Caco-2 (cell line): ENCODE measurements at regions not wholly inside any gene's neighbourhood (a gene's known extent, or its start where the extent isn't known, plus 50 kb on each side); places are given as distances from the start of the nearest gene placed in this dataset.

Experiments
- BruUV-seq: library from RNA; stranded (reverse); fragments of 400-500 nt; replicated peaks from 2 replicates; lab custom pipeline; 2021; lab: Mats Ljungman, UMichigan
- CTCF ChIA-PET: fragments of 300-600 bp; sonication (Branson Sonifier 250); formaldehyde crosslinking; loops from one replicate; lab custom pipeline; 2022; ENCODE audit warnings: antibody characterized with exemption; lab: Charles Lee
- POLR2A ChIA-PET: fragments of 300-600 bp; sonication (Branson Sonifier 250); formaldehyde crosslinking; loops from one replicate; lab custom pipeline; 2022; ENCODE audit warnings: antibody characterized with exemption; lab: Charles Lee
- DNase-seq, 2 experiments: peaks; one replicate each; pipeline versions ENCODE4 v3.0.0 to v3.0.0-alpha.2; 2020 to 2022
- H3K27me3 ChIP-seq: replicated peaks from 2 replicates; pipeline ENCODE4 v1.6.0; 2011; ENCODE audit warnings: low read length; ENCODE audit not compliant: control insufficient read depth, insufficient read depth
- H3K36me3 ChIP-seq: 2 replicates; pipeline ENCODE4 v1.5.1; 2011; ENCODE audit warnings: low read length; ENCODE audit not compliant: control insufficient read depth, insufficient read depth
- H3K4me1 ChIP-seq: fragments of 250-450 bp; sonication (Bioruptor Pico); 2 replicates; pipeline ENCODE4 v1.5.1; 2020; ENCODE audit warnings: mild to moderate bottlenecking
- H3K4me3 ChIP-seq: 2 replicates; pipeline ENCODE4 v1.5.1; 2011; ENCODE audit warnings: low read depth, mild to moderate bottlenecking, control low read depth, low read length
- H3K9me3 ChIP-seq: fragments of 250-450 bp; sonication (Bioruptor Pico); 2 replicates; pipeline ENCODE4 v1.5.1; 2020; ENCODE audit warnings: mild to moderate bottlenecking, moderate library complexity
- H3K27ac Mint-ChIP-seq: one replicate; pipeline ENCODE4 v1.8.0; 2022; ENCODE audit warnings: mixed read lengths; ENCODE audit not compliant: unreplicated experiment
- H3K27me3 Mint-ChIP-seq: one replicate; pipeline ENCODE4 v1.8.0; 2022; ENCODE audit warnings: mixed read lengths; ENCODE audit not compliant: insufficient read depth, unreplicated experiment
- H3K36me3 Mint-ChIP-seq: one replicate; pipeline ENCODE4 v1.8.0; 2022; ENCODE audit warnings: mild to moderate bottlenecking, mixed read lengths; ENCODE audit not compliant: insufficient read depth, unreplicated experiment
- H3K4me1 Mint-ChIP-seq: one replicate; pipeline ENCODE4 v1.8.0; 2022; ENCODE audit warnings: low read depth, mixed read lengths; ENCODE audit not compliant: unreplicated experiment
- H3K4me3 Mint-ChIP-seq: one replicate; pipeline ENCODE4 v1.8.0; 2022; ENCODE audit warnings: mild to moderate bottlenecking, moderate library complexity, mixed read lengths; ENCODE audit not compliant: unreplicated experiment
- H3K9me3 Mint-ChIP-seq: one replicate; pipeline ENCODE4 v1.8.0; 2022; ENCODE audit warnings: mixed read lengths; ENCODE audit not compliant: unreplicated experiment
- intact Hi-C: fragments of 100-400 bp; cut with micrococcal nuclease; formaldehyde crosslinking; loops from one replicate; pipeline ENCODE4 v1.10.0; 2022; ENCODE audit not compliant: unreplicated experiment
- TF ChIP-seq, protein P1 (sequence below), 2 experiments: fragments of 200-600 bp in 1 of 2; IDR thresholded peaks; 1 replicate in 1 of 2; 2 replicates in 1 of 2; pipeline versions ENCODE4 v1.5.1 to v1.8.0; 2011 to 2022; ENCODE audit warnings: antibody characterized with exemption in 1 of 2, control low read depth in 1 of 2, inconsistent platforms in 1 of 2, low read depth in 1 of 2, low read length in 1 of 2, mild to moderate bottlenecking in 1 of 2, moderate library complexity in 1 of 2; ENCODE audit not compliant: insufficient read depth in 1 of 2, severe bottlenecking in 1 of 2, unreplicated experiment in 1 of 2

DNA sequence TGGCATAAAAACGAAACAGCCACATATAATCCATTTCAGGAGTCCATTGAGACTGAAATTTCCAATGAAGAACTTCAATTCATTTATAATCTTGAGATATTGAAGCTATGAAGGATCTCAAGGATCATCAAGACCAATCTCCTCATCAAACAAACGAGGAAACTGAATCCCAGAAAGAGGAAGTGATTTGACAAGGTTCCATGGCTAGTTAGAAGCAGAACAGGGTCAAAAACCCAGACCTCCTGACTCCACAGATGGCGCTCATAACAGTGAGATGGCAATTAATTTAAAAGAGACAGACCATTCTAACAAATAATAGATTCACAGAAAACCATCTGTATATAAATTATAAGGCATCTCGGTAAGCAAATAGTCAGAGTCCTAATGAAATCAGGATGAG lies 229.7 kb downstream of the KCTD12 start:
- peaks cover 7% of the 10 kb centered on the region for H3K27me3 Mint-ChIP-seq
- BruUV-seq: no TSS peak
- TF ChIP-seq, protein P1, sequence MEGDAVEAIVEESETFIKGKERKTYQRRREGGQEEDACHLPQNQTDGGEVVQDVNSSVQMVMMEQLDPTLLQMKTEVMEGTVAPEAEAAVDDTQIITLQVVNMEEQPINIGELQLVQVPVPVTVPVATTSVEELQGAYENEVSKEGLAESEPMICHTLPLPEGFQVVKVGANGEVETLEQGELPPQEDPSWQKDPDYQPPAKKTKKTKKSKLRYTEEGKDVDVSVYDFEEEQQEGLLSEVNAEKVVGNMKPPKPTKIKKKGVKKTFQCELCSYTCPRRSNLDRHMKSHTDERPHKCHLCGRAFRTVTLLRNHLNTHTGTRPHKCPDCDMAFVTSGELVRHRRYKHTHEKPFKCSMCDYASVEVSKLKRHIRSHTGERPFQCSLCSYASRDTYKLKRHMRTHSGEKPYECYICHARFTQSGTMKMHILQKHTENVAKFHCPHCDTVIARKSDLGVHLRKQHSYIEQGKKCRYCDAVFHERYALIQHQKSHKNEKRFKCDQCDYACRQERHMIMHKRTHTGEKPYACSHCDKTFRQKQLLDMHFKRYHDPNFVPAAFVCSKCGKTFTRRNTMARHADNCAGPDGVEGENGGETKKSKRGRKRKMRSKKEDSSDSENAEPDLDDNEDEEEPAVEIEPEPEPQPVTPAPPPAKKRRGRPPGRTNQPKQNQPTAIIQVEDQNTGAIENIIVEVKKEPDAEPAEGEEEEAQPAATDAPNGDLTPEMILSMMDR (IDR thresholded peaks at IDR 0.05; ENCODE audit: insufficient read depth in 1 of 2, low read depth in 1 of 2, low read length in 1 of 2, severe bottlenecking in 1 of 2, unreplicated experiment in 1 of 2): no peak
- H3K9me3 Mint-ChIP-seq: no peaks in the 10 kb centered on the region
- Histone ChIP-seq H3K4me1 (no peaks in the 10 kb centered on the region), H3K27me3 (no peaks in the 10 kb centered on the region; the same call in 1 of the 2 replicates), H3K36me3 (no peaks in the 10 kb centered on the region), H3K4me3 (no peak overlapping the region), H3K9me3 (no peaks in the 10 kb centered on the region)
- H3K36me3 Mint-ChIP-seq: no peaks in the 10 kb centered on the region
- no peak overlapping the region for H3K4me3 Mint-ChIP-seq
- H3K27ac Mint-ChIP-seq: no peak overlapping the region
- intact Hi-C loops: no loop called here
- POLR2A ChIA-PET: no interaction called here
- CTCF ChIA-PET: no interaction called here
- no peak for DNase-seq
- H3K4me1 Mint-ChIP-seq: no peaks in the 10 kb centered on the region

DNA sequence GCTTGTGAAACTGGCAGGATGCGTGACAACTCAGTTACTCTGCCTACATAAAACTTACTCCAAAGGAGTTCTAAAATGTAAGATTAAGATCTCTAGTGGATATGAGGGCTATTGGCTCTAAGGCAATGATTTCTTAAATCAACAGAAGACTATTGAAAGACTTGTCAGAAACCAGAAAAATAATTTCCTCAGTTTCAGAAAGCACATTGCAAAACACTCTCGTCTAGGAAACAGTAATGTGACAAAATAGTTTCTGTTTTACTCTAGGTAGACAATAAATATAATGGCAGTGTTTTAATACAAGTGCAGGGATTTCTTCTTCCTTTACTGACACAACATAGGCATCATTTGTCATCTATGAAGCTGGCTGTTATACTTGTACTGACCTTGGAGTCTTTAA lies 230.1 kb downstream of the KCTD12 start:
- no peak overlapping the region for H3K27ac Mint-ChIP-seq
- Histone ChIP-seq H3K9me3 (no peaks in the 10 kb centered on the region), H3K27me3 (no peaks in the 10 kb centered on the region; the same call in 1 of the 2 replicates), H3K4me3 (no peak overlapping the region), H3K4me1 (no peaks in the 10 kb centered on the region), H3K36me3 (no peaks in the 10 kb centered on the region)
- BruUV-seq: no TSS peak
- intact Hi-C loops: no loop called here
- H3K4me1 Mint-ChIP-seq: no peaks in the 10 kb centered on the region
- peaks cover 11% of the 10 kb centered on the region for H3K27me3 Mint-ChIP-seq
- DNase-seq: no peak
- no peak overlapping the region for H3K4me3 Mint-ChIP-seq
- POLR2A ChIA-PET: no interaction called here
- CTCF ChIA-PET: no interaction called here
- no peaks in the 10 kb centered on the region for H3K36me3 Mint-ChIP-seq
- TF ChIP-seq, protein P1 (IDR thresholded peaks at IDR 0.05; ENCODE audit: insufficient read depth in 1 of 2, low read depth in 1 of 2, low read length in 1 of 2, severe bottlenecking in 1 of 2, unreplicated experiment in 1 of 2): no peak
- no peaks in the 10 kb centered on the region for H3K9me3 Mint-ChIP-seq

DNA sequence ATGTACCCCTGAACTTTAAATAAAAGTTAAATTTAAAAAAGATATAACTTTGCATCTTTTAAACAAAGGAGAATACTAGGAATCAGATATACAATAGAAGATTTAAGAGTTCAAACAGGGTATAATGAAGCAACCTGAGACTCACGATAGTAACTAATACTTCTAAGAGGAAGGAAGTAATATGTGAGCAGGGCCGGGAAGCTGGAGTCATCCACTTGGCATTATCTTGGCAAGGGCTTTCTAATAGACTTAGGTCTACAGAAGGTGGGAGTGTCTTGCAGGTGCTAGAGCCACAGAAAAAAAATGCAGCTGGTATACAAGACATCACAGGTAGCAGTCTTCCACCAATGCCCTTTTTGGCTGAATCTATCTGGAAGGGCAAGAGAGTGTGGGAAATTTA lies 231.9 kb downstream of the KCTD12 start:
- Histone ChIP-seq H3K4me1 (no peaks in the 10 kb centered on the region), H3K4me3 (no peak overlapping the region), H3K9me3 (no peaks in the 10 kb centered on the region), H3K27me3 (no peaks in the 10 kb centered on the region; the same call in 1 of the 2 replicates), H3K36me3 (no peaks in the 10 kb centered on the region)
- CTCF ChIA-PET: no interaction called here
- Mint-ChIP-seq H3K9me3 (no peaks in the 10 kb centered on the region), H3K36me3 (no peaks in the 10 kb centered on the region), H3K27ac (no peak overlapping the region), H3K4me3 (no peak overlapping the region), H3K27me3 (peaks cover 12% of the 10 kb centered on the region), H3K4me1 (no peaks in the 10 kb centered on the region)
- POLR2A ChIA-PET: no interaction called here
- TF ChIP-seq, protein P1 (IDR thresholded peaks at IDR 0.05; ENCODE audit: insufficient read depth in 1 of 2, low read depth in 1 of 2, low read length in 1 of 2, severe bottlenecking in 1 of 2, unreplicated experiment in 1 of 2): no peak
- no peak for DNase-seq
- no TSS peak for BruUV-seq
- intact Hi-C loops: no loop called here
